CD8-positive, alpha-beta memory T cell (primary cell): ENCODE measurements at regions not wholly inside any gene's neighbourhood (a gene's known extent, or its start where the extent isn't known, plus 50 kb on each side); places are given as distances from the start of the nearest gene placed in this dataset.

ENCODE experiments used
- CTCF ChIA-PET: fragments of 350-600 bp; sonication (Branson Sonifier 250); formaldehyde crosslinking; loops from one replicate; lab custom pipeline; 2021; ENCODE audit warnings: antibody characterized with exemption; lab: Charles Lee
- POLR2A ChIA-PET: fragments of 350-600 bp; sonication (Branson Sonifier 250); formaldehyde crosslinking; loops from one replicate; lab custom pipeline; 2021; ENCODE audit warnings: antibody characterized with exemption; lab: Charles Lee
- DNase-seq, 5 donors: peaks; one replicate each; pipeline versions ENCODE4 v3.0.0 to v3.0.0-alpha.2; 2020 to 2022; ENCODE audit warnings: mixed read lengths in 1 of 5
- H3K27ac ChIP-seq: one replicate; pipeline ENCODE4 v1.7.0; 2013; ENCODE audit warnings: low read depth, mild to moderate bottlenecking, low read length, moderate library complexity
- H3K27me3 ChIP-seq: 2 replicates; pipeline ENCODE4 v1.7.0; 2013; ENCODE audit warnings: low read length, mild to moderate bottlenecking; ENCODE audit not compliant: insufficient read depth, poor library complexity, severe bottlenecking
- H3K36me3 ChIP-seq: 2 replicates; pipeline ENCODE4 v1.7.0; 2013; ENCODE audit warnings: mild to moderate bottlenecking, low read length, moderate library complexity; ENCODE audit not compliant: insufficient read depth
- H3K4me1 ChIP-seq: 2 replicates; pipeline ENCODE4 v1.7.0; 2013; ENCODE audit warnings: mild to moderate bottlenecking, low read length, moderate library complexity; ENCODE audit not compliant: insufficient read depth
- H3K4me3 ChIP-seq: 2 replicates; pipeline ENCODE4 v1.7.0; 2013; ENCODE audit warnings: mild to moderate bottlenecking, low read length
- H3K9me3 ChIP-seq: 2 replicates; pipeline ENCODE4 v1.7.0; 2013; ENCODE audit warnings: mild to moderate bottlenecking, low read length
- H3K27ac Mint-ChIP-seq, 8 donors: one replicate each; pipeline ENCODE4 v1.8.0; 2020 to 2021; ENCODE audit warnings: mixed read lengths in 8 of 8, mild to moderate bottlenecking in 6 of 8, inconsistent platforms in 3 of 8, moderate library complexity in 3 of 8
- H3K27me3 Mint-ChIP-seq, 2 donors: one replicate each; pipeline ENCODE4 v1.8.0; 2020 to 2021; ENCODE audit warnings: mixed read lengths in 2 of 2, mild to moderate bottlenecking in 1 of 2, moderate library complexity in 1 of 2
- H3K36me3 Mint-ChIP-seq, 3 donors: one replicate each; pipeline ENCODE4 v1.8.0; 2020 to 2021; ENCODE audit warnings: mixed read lengths in 3 of 3, inconsistent platforms in 1 of 3, mild to moderate bottlenecking in 1 of 3
- H3K4me1 Mint-ChIP-seq, 3 donors: one replicate each; pipeline ENCODE4 v1.8.0; 2020 to 2021; ENCODE audit warnings: mixed read lengths in 3 of 3, inconsistent platforms in 1 of 3, mild to moderate bottlenecking in 1 of 3
- H3K4me3 Mint-ChIP-seq, 7 donors: one replicate each; pipeline ENCODE4 v1.8.0; 2020 to 2021; ENCODE audit warnings: mixed read lengths in 7 of 7, mild to moderate bottlenecking in 6 of 7, moderate library complexity in 4 of 7, inconsistent platforms in 2 of 7
- H3K9me3 Mint-ChIP-seq, 5 donors: one replicate each; pipeline ENCODE4 v1.8.0; 2020 to 2022; ENCODE audit warnings: mixed read lengths in 5 of 5, mild to moderate bottlenecking in 3 of 5, moderate library complexity in 2 of 5, inconsistent platforms in 1 of 5

- Mint-ChIP-seq H3K36me3 (no peaks in the 10 kb centered on the region), H3K27me3 (no peaks in the 10 kb centered on the region), H3K9me3 (peaks cover 3 to 29% (median 12%) of the 10 kb centered on the region in 5 donors), H3K4me1 (no peaks in the 10 kb centered on the region), H3K4me3 (no peak overlapping the region), H3K27ac (peak overlapping the region in 1 of 8 donors; percentile 15)
- H3K4me1 ChIP-seq = no peaks in the 10 kb centered on the region
- H3K9me3 ChIP-seq = no peaks in the 10 kb centered on the region
- H3K27ac ChIP-seq = no peak overlapping the region
- CTCF ChIA-PET = no interaction called here
- POLR2A ChIA-PET = no interaction called here
- H3K27me3 ChIP-seq = no peaks in the 10 kb centered on the region
- no peaks in the 10 kb centered on the region for H3K36me3 ChIP-seq
- H3K4me3 ChIP-seq = no peak overlapping the region
- DNase-seq = no peak
Measured at GRCh38 chr16:65388592-65388991, 266.7 kb upstream of the CDH11 start.

DNA sequence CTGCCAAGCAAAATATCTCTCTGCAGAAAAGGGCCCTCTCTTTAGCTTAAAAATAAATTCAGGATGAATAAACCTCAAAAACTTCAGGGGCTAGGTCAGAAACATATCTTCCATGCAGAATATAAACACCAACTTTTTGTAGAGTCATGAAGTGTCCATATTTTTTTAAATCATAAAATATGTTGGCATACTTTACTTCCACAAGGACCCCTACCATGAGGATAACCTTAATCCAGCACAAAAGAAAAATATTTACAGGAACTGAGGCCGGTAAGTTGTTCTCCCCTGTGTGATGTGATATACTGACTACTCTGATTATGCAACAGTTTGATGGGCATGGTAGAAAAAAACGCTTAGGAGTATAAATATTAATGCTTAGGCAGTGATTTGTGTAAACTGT is 264.8 kb upstream of the CDH11 start:
- no peaks in the 10 kb centered on the region for H3K9me3 ChIP-seq
- no peaks in the 10 kb centered on the region for H3K4me1 ChIP-seq
- ChIA-PET POLR2A (no interaction called here), CTCF (no interaction called here)
- no peak overlapping the region for H3K4me3 ChIP-seq
- no peak overlapping the region for H3K27ac ChIP-seq
- no peaks in the 10 kb centered on the region for H3K27me3 ChIP-seq
- Mint-ChIP-seq H3K36me3 (no peaks in the 10 kb centered on the region), H3K9me3 (peaks cover 4 to 41% (median 12%) of the 10 kb centered on the region in 5 donors), H3K27me3 (no peaks in the 10 kb centered on the region), H3K27ac (no peak overlapping the region), H3K4me1 (no peaks in the 10 kb centered on the region), H3K4me3 (no peak overlapping the region)
- no peak for DNase-seq
- no peaks in the 10 kb centered on the region for H3K36me3 ChIP-seq

- Mint-ChIP-seq H3K4me3 (no peak overlapping the region), H3K27me3 (no peaks in the 10 kb centered on the region), H3K9me3 (peaks cover 4 to 41% (median 12%) of the 10 kb centered on the region in 5 donors), H3K36me3 (no peaks in the 10 kb centered on the region), H3K4me1 (no peaks in the 10 kb centered on the region), H3K27ac (no peak overlapping the region)
- no peaks in the 10 kb centered on the region for H3K36me3 ChIP-seq
- DNase-seq = no peak
- ChIA-PET CTCF (no interaction called here), POLR2A (no interaction called here)
- H3K27me3 ChIP-seq = no peaks in the 10 kb centered on the region
- no peaks in the 10 kb centered on the region for H3K9me3 ChIP-seq
- H3K4me1 ChIP-seq = no peaks in the 10 kb centered on the region
- no peak overlapping the region for H3K27ac ChIP-seq
- no peak overlapping the region for H3K4me3 ChIP-seq
Measured at GRCh38 chr16:65384441-65384840, 262.6 kb upstream of the CDH11 start.

- Mint-ChIP-seq H3K36me3 (no peaks in the 10 kb centered on the region), H3K9me3 (peaks cover 0 to 17% (median 2%) of the 10 kb centered on the region in 5 donors), H3K4me1 (no peaks in the 10 kb centered on the region), H3K4me3 (no peak overlapping the region), H3K27ac (no peak overlapping the region), H3K27me3 (peaks cover 0 to 2% of the 10 kb centered on the region in 2 donors)
- ChIA-PET CTCF (no interaction called here), POLR2A (no interaction called here)
- H3K27ac ChIP-seq = no peak overlapping the region
- no peak overlapping the region for H3K4me3 ChIP-seq
- H3K4me1 ChIP-seq = no peaks in the 10 kb centered on the region
- H3K27me3 ChIP-seq = no peaks in the 10 kb centered on the region
- no peak for DNase-seq
- no peaks in the 10 kb centered on the region for H3K9me3 ChIP-seq
- no peaks in the 10 kb centered on the region for H3K36me3 ChIP-seq
Measured at GRCh38 chr16:65377195-65377594, 255.3 kb upstream of the CDH11 start.

- Mint-ChIP-seq H3K4me1 (no peaks in the 10 kb centered on the region), H3K27ac (no peak overlapping the region), H3K4me3 (no peak overlapping the region), H3K27me3 (peaks cover 0 to 2% of the 10 kb centered on the region in 2 donors), H3K36me3 (no peaks in the 10 kb centered on the region), H3K9me3 (peaks cover 0 to 17% (median 2%) of the 10 kb centered on the region in 5 donors)
- CTCF ChIA-PET = no interaction called here
- Histone ChIP-seq H3K4me1 (no peaks in the 10 kb centered on the region), H3K9me3 (no peaks in the 10 kb centered on the region), H3K36me3 (no peaks in the 10 kb centered on the region), H3K4me3 (no peak overlapping the region), H3K27me3 (no peaks in the 10 kb centered on the region), H3K27ac (no peak overlapping the region)
- no peak for DNase-seq
- POLR2A ChIA-PET = no interaction called here
Measured at GRCh38 chr16:65376601-65377000, 254.7 kb upstream of the CDH11 start.

- H3K36me3 ChIP-seq = no peaks in the 10 kb centered on the region
Measured at GRCh38 chr16:65375651-65376050, 253.8 kb upstream of the CDH11 start.

DNA sequence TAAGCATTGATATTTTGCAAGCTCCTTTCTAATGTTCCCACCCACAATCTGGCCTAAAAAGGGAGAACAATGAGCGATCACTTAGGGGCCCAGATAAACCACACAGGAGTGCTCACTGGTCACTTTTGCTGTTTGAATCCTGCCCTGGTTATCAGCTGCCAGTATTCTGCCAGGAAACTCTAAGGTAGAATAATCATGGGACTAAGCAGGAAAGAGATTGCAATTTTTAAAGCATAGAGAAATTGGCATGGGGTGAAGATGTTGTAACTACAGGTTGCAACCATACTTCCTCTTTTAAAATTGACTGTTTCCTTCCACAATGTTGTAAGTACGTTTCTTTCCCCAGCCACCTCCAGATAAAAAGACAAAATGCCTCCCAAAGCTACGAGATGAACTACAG is 251.2 kb upstream of the CDH11 start:
- DNase-seq = no peak
- CTCF ChIA-PET = no interaction called here
- Histone ChIP-seq H3K27ac (no peak overlapping the region), H3K9me3 (no peaks in the 10 kb centered on the region), H3K4me3 (no peak overlapping the region), H3K36me3 (no peaks in the 10 kb centered on the region), H3K27me3 (no peaks in the 10 kb centered on the region), H3K4me1 (no peaks in the 10 kb centered on the region)
- Mint-ChIP-seq H3K27me3 (peaks cover 0 to 2% of the 10 kb centered on the region in 2 donors), H3K27ac (no peak overlapping the region), H3K36me3 (no peaks in the 10 kb centered on the region), H3K4me3 (no peak overlapping the region), H3K9me3 (peaks cover 0 to 20% (median 6%) of the 10 kb centered on the region in 5 donors), H3K4me1 (no peaks in the 10 kb centered on the region)
- POLR2A ChIA-PET = no interaction called here

More at GRCh38 chr16:65375651-65376050, 253.8 kb upstream of the CDH11 start:
- CTCF ChIA-PET = no interaction called here
- Histone ChIP-seq H3K27ac (no peak overlapping the region), H3K4me1 (no peaks in the 10 kb centered on the region), H3K9me3 (no peaks in the 10 kb centered on the region), H3K4me3 (no peak overlapping the region), H3K27me3 (no peaks in the 10 kb centered on the region)
- Mint-ChIP-seq H3K27me3 (peaks cover 0 to 2% of the 10 kb centered on the region in 2 donors), H3K36me3 (no peaks in the 10 kb centered on the region), H3K4me1 (no peaks in the 10 kb centered on the region), H3K27ac (no peak overlapping the region), H3K9me3 (peaks cover 0 to 20% (median 2%) of the 10 kb centered on the region in 5 donors), H3K4me3 (no peak overlapping the region)
- DNase-seq = no peak
- POLR2A ChIA-PET = no interaction called here

DNA sequence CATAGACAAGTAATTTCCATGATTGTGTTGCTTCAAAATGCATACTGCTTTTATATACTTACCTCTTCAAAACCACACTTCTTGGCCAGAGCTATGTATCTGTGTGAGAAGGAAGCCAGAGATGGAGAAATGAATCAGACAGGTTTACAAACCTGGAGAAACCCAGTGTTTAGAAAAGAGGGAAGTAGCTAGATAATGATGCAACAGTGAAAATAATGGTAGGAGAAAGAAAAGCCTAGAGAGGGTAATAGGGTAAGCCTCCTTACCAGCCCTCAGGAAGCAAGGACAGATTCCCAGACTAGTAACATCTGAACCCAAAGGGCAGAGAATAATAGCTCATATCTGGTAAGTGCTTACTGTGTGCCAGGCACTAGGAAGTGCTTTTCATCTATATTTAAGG is 250.3 kb upstream of the CDH11 start:
- Histone ChIP-seq H3K4me3 (no peak overlapping the region), H3K9me3 (no peaks in the 10 kb centered on the region), H3K36me3 (no peaks in the 10 kb centered on the region), H3K27me3 (no peaks in the 10 kb centered on the region), H3K27ac (no peak overlapping the region), H3K4me1 (no peaks in the 10 kb centered on the region)
- POLR2A ChIA-PET = no interaction called here
- CTCF ChIA-PET = no interaction called here
- no peak overlapping the region for H3K4me3 Mint-ChIP-seq
- peaks cover 0 to 19% (median 7%) of the 10 kb centered on the region in 5 donors for H3K9me3 Mint-ChIP-seq
- DNase-seq = no peak
- H3K27me3 Mint-ChIP-seq = peaks cover 0 to 2% of the 10 kb centered on the region in 2 donors
- H3K36me3 Mint-ChIP-seq = no peaks in the 10 kb centered on the region
- no peak overlapping the region for H3K27ac Mint-ChIP-seq
- no peaks in the 10 kb centered on the region for H3K4me1 Mint-ChIP-seq
